GM23248 (cell line): ENCODE measurements at regions not wholly inside any gene's neighbourhood (a gene's known extent, or its start where the extent isn't known, plus 50 kb on each side); places are given as distances from the start of the nearest gene placed in this dataset.
"Not testable (repeated sequence)": the region's sequence is repeated elsewhere in the genome, so short reads cannot be mapped to it uniquely, and the experiment has no call there.

Source experiments
- DNase-seq: peaks from one replicate; pipeline ENCODE4 v3.0.0-alpha.2; 2015
- H2AFZ ChIP-seq: fragments of 200-600 bp; sonication (generic); 2 replicates; pipeline ENCODE4 v1.6.1; 2016; ENCODE audit warnings: antibody characterized with exemption
- H3F3A ChIP-seq: fragments of 200-600 bp; sonication (generic); 2 replicates; pipeline ENCODE4 v1.6.1; 2016; ENCODE audit warnings: mild to moderate bottlenecking, antibody characterized with exemption, mixed run types; ENCODE audit not compliant: insufficient read depth
- H3K27ac ChIP-seq: fragments of 200-600 bp; sonication (generic); 2 replicates; pipeline ENCODE4 v1.5.1; 2016; ENCODE audit warnings: mild to moderate bottlenecking
- H3K27me3 ChIP-seq: fragments of 200-600 bp; sonication (generic); replicated peaks from 2 replicates; pipeline ENCODE4 v1.6.1; 2016; ENCODE audit warnings: mild to moderate bottlenecking; ENCODE audit not compliant: insufficient read depth
- H3K36me3 ChIP-seq: fragments of 200-600 bp; sonication (generic); 2 replicates; pipeline ENCODE4 v1.6.1; 2016; ENCODE audit warnings: low read depth, mild to moderate bottlenecking
- H3K4me1 ChIP-seq: fragments of 200-600 bp; sonication (generic); 2 replicates; pipeline ENCODE4 v1.6.1; 2016; ENCODE audit warnings: mild to moderate bottlenecking; ENCODE audit not compliant: insufficient read depth
- H3K4me2 ChIP-seq: fragments of 200-600 bp; sonication (generic); one replicate; pipeline ENCODE4 v1.6.1; 2016; ENCODE audit warnings: mild to moderate bottlenecking; ENCODE audit not compliant: unreplicated experiment
- H3K4me3 ChIP-seq: fragments of 200-600 bp; sonication (generic); 2 replicates; pipeline ENCODE4 v1.5.1; 2016; ENCODE audit warnings: mild to moderate bottlenecking
- H3K79me2 ChIP-seq: fragments of 200-600 bp; sonication (generic); 2 replicates; pipeline ENCODE4 v1.6.1; 2016; ENCODE audit warnings: mild to moderate bottlenecking; ENCODE audit not compliant: insufficient read depth
- H3K9ac ChIP-seq: fragments of 200-600 bp; sonication (generic); 2 replicates; pipeline ENCODE4 v1.6.1; 2016; ENCODE audit warnings: mild to moderate bottlenecking
- H3K9me2 ChIP-seq: fragments of 200-600 bp; sonication (generic); 2 replicates; pipeline ENCODE4 v1.6.1; 2016; ENCODE audit warnings: mixed run types, mild to moderate bottlenecking, moderate library complexity; ENCODE audit not compliant: insufficient read depth
- H3K9me3 ChIP-seq: fragments of 200-600 bp; sonication (generic); one replicate; pipeline ENCODE4 v1.6.1; 2017; ENCODE audit warnings: low read depth
- H4K20me1 ChIP-seq: fragments of 200-600 bp; sonication (generic); 2 replicates; pipeline ENCODE4 v1.6.0; 2016; ENCODE audit not compliant: insufficient read depth
- EZH2 ChIP-seq: fragments of 200-600 bp; sonication (generic); IDR thresholded peaks from 2 replicates; pipeline ENCODE4 v1.6.1; 2018; ENCODE audit warnings: antibody characterized with exemption, mild to moderate bottlenecking; ENCODE audit not compliant: insufficient read depth, poor library complexity, severe bottlenecking
- EZH2phosphoT487 ChIP-seq: fragments of 200-600 bp; sonication (generic); IDR thresholded peaks from 2 replicates; pipeline ENCODE4 v1.6.1; 2018; ENCODE audit warnings: antibody characterized with exemption, moderate library complexity, mild to moderate bottlenecking, low read depth; ENCODE audit not compliant: insufficient read depth
- WGBS, 2 experiments: methylation state at CpG; one replicate each; pipeline ENCODE4 v1.1.6; 2015 to 2017; ENCODE audit warnings: low lambda C conversion rate in 2 of 2, low coverage in 1 of 2; ENCODE audit errors: missing lambda C conversion rate in 2 of 2; 5-methylcytosine and 5-hydroxymethylcytosine counted together
- in situ Hi-C: fragments of 300-500 bp; cut with MboI; formaldehyde crosslinking; loops from 2 replicates; pipeline ENCODE4 v1.15.0; 2020

GRCh38 chr10:3382092-3382491 lies 209.5 kb upstream of the PITRM1 start:
- Histone ChIP-seq H3K9ac (no peak overlapping the region), H3K27me3 (no peaks in the 10 kb centered on the region; the same call in 1 of the 2 replicates), H3K27ac (no peak overlapping the region), H2AFZ (no peak overlapping the region), H4K20me1 (no peaks in the 10 kb centered on the region), H3K4me1 (no peaks in the 10 kb centered on the region), H3K4me3 (no peak overlapping the region), H3K36me3 (no peaks in the 10 kb centered on the region), H3K79me2 (no peaks in the 10 kb centered on the region), H3K9me2 (no peaks in the 10 kb centered on the region), H3K4me2 (no peak overlapping the region), H3F3A (no peaks in the 10 kb centered on the region), H3K9me3 (no peaks in the 10 kb centered on the region)
- 22 to 90% methylated on average over 1 to 2 of the region's 2 CpGs for WGBS, 2 experiments
- DNase-seq = no peak
- TF ChIP-seq EZH2 = no peak
- no peak for TF ChIP-seq EZH2phosphoT487
- in situ Hi-C loops = no loop called here

- WGBS, 2 experiments = 53 to 57% methylated on average over 7 of the region's 7 CpGs
- TF ChIP-seq EZH2phosphoT487 (no peak), EZH2 (no peak)
- in situ Hi-C loops = no loop called here
These were observed 207.9 kb upstream of the PITRM1 start for GRCh38 chr10:3380406-3381050.

GRCh38 chr10:3376631-3377030 lies 204.0 kb upstream of the PITRM1 start:
- Histone ChIP-seq H3F3A (no peaks in the 10 kb centered on the region), H3K9me3 (no peaks in the 10 kb centered on the region), H4K20me1 (no peaks in the 10 kb centered on the region), H3K9me2 (no peaks in the 10 kb centered on the region), H3K27ac (no peak overlapping the region), H3K4me1 (no peaks in the 10 kb centered on the region), H3K36me3 (no peaks in the 10 kb centered on the region), H3K79me2 (no peaks in the 10 kb centered on the region), H3K27me3 (peaks cover 3% of the 10 kb centered on the region; the same call in 1 of the 2 replicates), H2AFZ (no peak overlapping the region), H3K9ac (no peak overlapping the region), H3K4me2 (no peak overlapping the region), H3K4me3 (no peak overlapping the region)
- no peak for DNase-seq
- in situ Hi-C loops = no loop called here
- WGBS, 2 experiments = 87 to 88% methylated on average over 17 of the region's 17 CpGs
- TF ChIP-seq EZH2 (no peak), EZH2phosphoT487 (no peak)

More at GRCh38 chr10:3380406-3381050, 207.9 kb upstream of the PITRM1 start:
- Histone ChIP-seq H3K36me3 (no peaks in the 10 kb centered on the region), H3K9me3 (no peaks in the 10 kb centered on the region), H3K4me3 (no peak overlapping the region), H3K27me3 (no peaks in the 10 kb centered on the region; the same call in 1 of the 2 replicates), H3K9ac (no peak overlapping the region), H3F3A (no peaks in the 10 kb centered on the region), H3K4me1 (no peaks in the 10 kb centered on the region), H3K79me2 (no peaks in the 10 kb centered on the region), H2AFZ (no peak overlapping the region), H4K20me1 (no peaks in the 10 kb centered on the region), H3K9me2 (no peaks in the 10 kb centered on the region), H3K4me2 (no peak overlapping the region), H3K27ac (no peak overlapping the region)
- no peak for DNase-seq

- TF ChIP-seq EZH2 = no peak
- no peak for TF ChIP-seq EZH2phosphoT487
- no peak overlapping the region for H3K27ac ChIP-seq
- WGBS, 2 experiments = 85 to 86% methylated on average over 5 of the region's 5 CpGs
These were observed 202.9 kb upstream of the PITRM1 start for GRCh38 chr10:3375505-3375904.

GRCh38 chr10:3374914-3375313 lies 202.3 kb upstream of the PITRM1 start:
- no peak overlapping the region for H3K9ac ChIP-seq
- in situ Hi-C loops = no loop called here

More at GRCh38 chr10:3375505-3375904, 202.9 kb upstream of the PITRM1 start:
- Histone ChIP-seq H3F3A (no peaks in the 10 kb centered on the region), H3K9ac (no peak overlapping the region), H3K9me2 (no peaks in the 10 kb centered on the region), H2AFZ (no peak overlapping the region), H3K36me3 (no peaks in the 10 kb centered on the region), H3K27me3 (0 out of 2 replicates have a peak, but pooled peaks cover 3% of the 10 kb centered on the region), H4K20me1 (no peaks in the 10 kb centered on the region), H3K4me1 (no peaks in the 10 kb centered on the region), H3K79me2 (no peaks in the 10 kb centered on the region), H3K4me3 (no peak overlapping the region), H3K9me3 (no peaks in the 10 kb centered on the region), H3K4me2 (no peak overlapping the region)
- DNase-seq = no peak
- in situ Hi-C loops = no loop called here

GRCh38 chr10:3373374-3374027 lies 200.9 kb upstream of the PITRM1 start:
- H3K9me2 ChIP-seq, DNase-seq, H3K27ac ChIP-seq, H3K4me1 ChIP-seq, H2AFZ ChIP-seq, in situ Hi-C loops, H3K36me3 ChIP-seq, H3K9me3 ChIP-seq, H4K20me1 ChIP-seq, H3K27me3 ChIP-seq, H3K4me2 ChIP-seq, H3K79me2 ChIP-seq, H3K4me3 ChIP-seq, H3F3A ChIP-seq, H3K9ac ChIP-seq: not testable (repeated sequence)
- WGBS, 2 experiments = 87 to 92% methylated on average over 9 to 13 of the region's 13 CpGs

More at GRCh38 chr10:3374914-3375313, 202.3 kb upstream of the PITRM1 start:
- 0 out of 2 replicates have a peak, but pooled peaks cover 3% of the 10 kb centered on the region for H3K27me3 ChIP-seq
- no peak overlapping the region for H3K4me2 ChIP-seq
- no peak overlapping the region for H2AFZ ChIP-seq
- WGBS, 2 experiments = 37 to 55% methylated on average over 2 of the region's 2 CpGs
- no peaks in the 10 kb centered on the region for H3K9me2 ChIP-seq
- TF ChIP-seq EZH2 (no peak), EZH2phosphoT487 (no peak)
- no peaks in the 10 kb centered on the region for H3K9me3 ChIP-seq
- H4K20me1 ChIP-seq = no peaks in the 10 kb centered on the region
- H3K27ac ChIP-seq = no peak overlapping the region
- H3K4me1 ChIP-seq = no peaks in the 10 kb centered on the region
- no peaks in the 10 kb centered on the region for H3K36me3 ChIP-seq
- no peak for DNase-seq
- H3F3A ChIP-seq = no peaks in the 10 kb centered on the region
- no peaks in the 10 kb centered on the region for H3K79me2 ChIP-seq
- H3K4me3 ChIP-seq = no peak overlapping the region
